ENCODE measurements at regions not wholly inside any gene's neighbourhood (a gene's known extent, or its start where the extent isn't known, plus 50 kb on each side); places are given as distances from the start of the nearest gene placed in this dataset.

DNA sequence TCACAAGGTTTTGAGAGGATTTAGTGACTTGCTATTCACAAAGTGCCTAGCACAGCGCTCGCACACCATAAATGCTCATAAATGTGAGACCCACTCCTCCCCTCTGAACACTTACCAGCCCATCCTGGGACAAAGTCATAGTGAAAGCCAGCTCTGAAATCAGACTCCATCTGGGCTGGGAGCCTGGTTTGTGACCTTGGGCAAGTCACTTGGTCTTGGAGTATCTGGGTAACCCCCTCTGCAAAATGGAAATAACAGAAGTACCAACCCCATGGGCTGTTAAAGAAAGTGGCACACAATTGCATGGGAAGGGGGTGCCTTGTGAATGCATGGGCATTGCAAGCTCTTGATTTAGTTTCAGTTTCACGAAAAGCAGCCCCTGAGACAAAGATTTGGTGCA lies 104.7 kb upstream of the CDH5 start:
- no peak for TF ChIP-seq EP300 (IDR thresholded peaks at IDR 0.05)
- TF ChIP-seq, protein P1, sequence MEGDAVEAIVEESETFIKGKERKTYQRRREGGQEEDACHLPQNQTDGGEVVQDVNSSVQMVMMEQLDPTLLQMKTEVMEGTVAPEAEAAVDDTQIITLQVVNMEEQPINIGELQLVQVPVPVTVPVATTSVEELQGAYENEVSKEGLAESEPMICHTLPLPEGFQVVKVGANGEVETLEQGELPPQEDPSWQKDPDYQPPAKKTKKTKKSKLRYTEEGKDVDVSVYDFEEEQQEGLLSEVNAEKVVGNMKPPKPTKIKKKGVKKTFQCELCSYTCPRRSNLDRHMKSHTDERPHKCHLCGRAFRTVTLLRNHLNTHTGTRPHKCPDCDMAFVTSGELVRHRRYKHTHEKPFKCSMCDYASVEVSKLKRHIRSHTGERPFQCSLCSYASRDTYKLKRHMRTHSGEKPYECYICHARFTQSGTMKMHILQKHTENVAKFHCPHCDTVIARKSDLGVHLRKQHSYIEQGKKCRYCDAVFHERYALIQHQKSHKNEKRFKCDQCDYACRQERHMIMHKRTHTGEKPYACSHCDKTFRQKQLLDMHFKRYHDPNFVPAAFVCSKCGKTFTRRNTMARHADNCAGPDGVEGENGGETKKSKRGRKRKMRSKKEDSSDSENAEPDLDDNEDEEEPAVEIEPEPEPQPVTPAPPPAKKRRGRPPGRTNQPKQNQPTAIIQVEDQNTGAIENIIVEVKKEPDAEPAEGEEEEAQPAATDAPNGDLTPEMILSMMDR (IDR thresholded peaks at IDR 0.05): no peak
- no peak for TF ChIP-seq POLR2A (IDR thresholded peaks at IDR 0.05)
